Embryonic facial prominence (tissue), 1 donor: ENCODE measurements at regions not wholly inside any gene's neighbourhood (a gene's known extent, or its start where the extent isn't known, plus 50 kb on each side); places are given as distances from the start of the nearest gene placed in this dataset.
"Not testable (repeated sequence)": the region's sequence is repeated elsewhere in the genome, so short reads cannot be mapped to it uniquely, and the experiment has no call there.

Experiments used
- DNase-seq: peaks from one replicate; pipeline ENCODE4 v3.0.0-alpha.2; 2016; ENCODE audit errors: extremely low spot score

DNA sequence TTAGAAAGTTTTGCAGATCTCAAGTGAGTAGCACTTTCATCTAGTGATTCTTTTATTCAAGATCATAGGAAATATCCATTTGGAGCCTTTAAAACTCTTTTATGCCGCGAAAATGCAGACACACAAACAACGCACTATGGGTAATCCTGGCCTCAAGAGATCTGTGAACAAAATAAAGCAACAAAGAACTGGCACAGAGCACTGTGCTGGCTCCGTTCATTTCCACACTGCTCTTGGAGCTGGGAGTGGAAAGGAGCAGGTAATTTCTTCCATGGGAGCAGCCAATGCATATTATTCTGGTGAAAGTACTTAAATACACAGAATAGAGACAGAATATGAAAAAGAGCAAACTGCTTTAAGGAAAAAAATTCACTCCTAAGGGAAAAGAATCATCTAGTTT lies 172.7 kb upstream of the FRG1 start:
- DNase-seq: no peak

- no peak for DNase-seq
Observed at GRCh38 chr4:189769131-189769530, 171.5 kb upstream of the FRG1 start.

- DNase-seq: no peak
Observed at GRCh38 chr4:189771696-189772361, 168.8 kb upstream of the FRG1 start.

GRCh38 chr4:189773909-189774308 lies 166.8 kb upstream of the FRG1 start:
- no peak for DNase-seq

DNA sequence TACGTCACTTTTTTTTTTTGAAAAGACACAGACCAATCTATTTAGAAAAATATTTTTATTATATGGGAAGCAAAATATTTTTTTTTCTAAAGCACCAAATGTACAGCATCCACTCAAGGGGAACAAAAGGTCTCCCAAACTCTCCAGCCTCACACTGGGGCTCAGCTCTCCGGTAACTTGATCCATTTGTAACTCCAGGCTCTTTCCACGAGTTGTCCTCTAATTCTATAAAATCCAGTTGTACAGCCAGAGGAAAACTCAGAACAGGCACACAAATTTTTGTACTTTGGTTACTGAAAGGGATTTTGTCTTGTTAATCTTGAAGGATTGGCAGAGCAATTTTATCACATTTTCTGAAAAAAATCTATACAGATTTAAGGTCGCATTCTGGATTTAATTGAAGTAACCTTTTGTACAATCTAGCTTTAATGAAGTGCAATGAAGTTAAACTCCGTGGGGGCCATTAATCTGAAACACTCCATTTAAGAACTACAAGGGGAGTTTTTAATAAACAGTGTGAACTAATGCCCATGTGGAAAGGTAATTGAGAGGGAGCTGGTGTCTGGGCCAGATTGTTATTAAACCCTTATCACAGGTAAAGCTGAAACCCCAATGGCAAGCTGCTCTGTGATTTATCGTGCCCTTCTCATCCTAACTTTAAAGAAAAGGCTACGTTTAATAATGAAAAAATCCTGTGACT lies 161.2 kb upstream of the FRG1 start:
- DNase-seq: peak; percentile 29

DNA sequence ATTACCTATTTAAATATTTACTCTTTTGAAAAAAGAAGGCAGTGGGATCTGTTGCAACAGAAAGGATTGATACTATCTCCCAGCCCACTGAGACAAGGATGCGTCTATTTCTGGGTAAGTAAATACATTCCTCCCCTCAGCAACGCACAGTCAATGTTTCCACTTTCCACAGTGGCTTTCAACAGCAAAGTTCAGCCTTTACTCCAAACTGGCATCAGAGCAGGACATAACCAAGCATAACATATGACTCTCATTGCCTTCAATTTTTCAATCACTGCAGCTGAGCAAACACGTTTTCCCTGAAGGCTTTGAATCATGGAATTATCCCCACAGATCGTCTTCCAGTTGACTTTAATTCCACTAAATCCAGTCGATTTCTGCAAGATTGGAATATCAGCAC lies 160.3 kb upstream of the FRG1 start:
- peak; percentile 27 for DNase-seq

- DNase-seq: no peak
Observed at GRCh38 chr4:189784651-189785050, 156.0 kb upstream of the FRG1 start.

- DNase-seq: no peak
Observed at GRCh38 chr4:189785257-189785656, 155.4 kb upstream of the FRG1 start.

- DNase-seq: no peak
Observed at GRCh38 chr4:189786447-189786846, 154.2 kb upstream of the FRG1 start.

GRCh38 chr4:189787216-189788031 lies 153.2 kb upstream of the FRG1 start:
- DNase-seq: no peak

DNA sequence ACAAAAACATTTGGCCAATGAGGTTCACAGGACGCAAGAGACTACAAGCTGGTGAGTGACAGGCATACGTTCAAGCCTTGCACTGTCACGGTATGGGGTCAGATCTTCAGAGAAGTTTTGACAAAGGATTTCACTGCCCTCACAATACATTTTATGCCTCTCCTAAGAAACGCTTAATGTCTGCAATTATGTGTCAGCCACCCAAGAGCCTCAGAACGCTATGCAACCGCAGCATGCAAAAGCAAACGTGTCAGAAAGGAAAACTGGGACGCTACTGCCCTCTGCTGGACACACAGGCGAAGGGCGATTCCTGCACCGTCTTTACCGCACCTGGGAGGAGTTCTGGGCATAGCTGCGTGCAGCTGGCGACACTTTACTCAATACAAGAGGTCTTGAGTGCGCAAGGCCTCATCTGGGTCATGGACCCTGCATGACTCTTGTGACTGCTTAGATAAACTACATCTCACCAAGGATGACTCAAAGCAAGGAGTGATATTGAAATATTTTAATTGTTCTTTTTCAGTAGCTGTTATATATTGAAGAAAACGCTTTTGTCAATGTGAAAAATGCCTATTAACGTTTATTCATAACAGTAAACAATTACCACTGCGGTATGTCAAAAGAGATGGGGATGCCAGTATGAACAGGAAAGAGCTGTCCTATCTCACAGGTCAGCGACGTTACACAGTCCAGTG lies 147.6 kb upstream of the FRG1 start:
- peak; percentile 79 for DNase-seq

DNA sequence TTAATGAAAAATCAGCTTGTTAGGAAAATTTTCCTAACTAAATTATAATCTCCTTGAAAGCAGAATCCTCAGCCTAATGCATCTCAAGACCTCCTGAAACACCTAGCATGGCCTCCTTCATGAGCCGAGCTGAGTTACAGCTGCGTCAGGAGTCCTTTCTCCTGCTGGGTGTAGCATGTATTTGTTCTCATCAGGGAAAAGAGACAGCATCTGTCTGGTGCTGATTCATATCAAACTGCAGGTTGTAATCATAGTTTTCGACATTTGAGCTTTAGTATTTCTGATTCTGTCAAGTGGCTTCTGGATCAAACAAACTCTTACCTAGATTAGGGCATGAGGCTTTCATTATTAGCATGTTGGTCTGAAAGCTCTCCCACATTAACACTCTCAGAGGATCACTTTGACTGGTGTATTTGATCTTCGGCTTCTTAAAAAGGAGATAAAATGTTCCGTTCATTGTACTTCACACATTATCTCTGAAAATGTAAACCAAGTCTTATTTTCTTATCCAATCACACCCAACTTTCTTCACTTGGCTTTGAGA lies 140.1 kb upstream of the FRG1 start:
- no peak for DNase-seq

GRCh38 chr4:189802884-189803283 lies 137.8 kb upstream of the FRG1 start:
- DNase-seq: no peak

GRCh38 chr4:189804894-189805293 lies 135.8 kb upstream of the FRG1 start:
- DNase-seq: no peak

- DNase-seq: no peak
Observed at GRCh38 chr4:189806506-189806905, 134.2 kb upstream of the FRG1 start.

- no peak for DNase-seq
Observed at GRCh38 chr4:189807031-189807430, 133.6 kb upstream of the FRG1 start.

- no peak for DNase-seq
Observed at GRCh38 chr4:189809241-189809735, 131.4 kb upstream of the FRG1 start.

GRCh38 chr4:189809839-189810238 lies 130.8 kb upstream of the FRG1 start:
- DNase-seq: no peak

- DNase-seq: not testable (repeated sequence)
Observed at GRCh38 chr4:189810318-189811181, 130.1 kb upstream of the FRG1 start.

- no peak for DNase-seq
Observed at GRCh38 chr4:189815404-189816192, 125.1 kb upstream of the FRG1 start.
